GM19455 (cell line): ENCODE measurements at regions not wholly inside any gene's neighbourhood (a gene's known extent, or its start where the extent isn't known, plus 50 kb on each side); places are given as distances from the start of the nearest gene placed in this dataset.
"Not testable (repeated sequence)": the region's sequence is repeated elsewhere in the genome, so short reads cannot be mapped to it uniquely, and the experiment has no call there.

ENCODE experiments used
- ATAC-seq: cut with Tn5 transposase; IDR thresholded peaks from one replicate; pipeline ENCODE4 v1.9.1; 2021; ENCODE audit not compliant: unreplicated experiment

DNA sequence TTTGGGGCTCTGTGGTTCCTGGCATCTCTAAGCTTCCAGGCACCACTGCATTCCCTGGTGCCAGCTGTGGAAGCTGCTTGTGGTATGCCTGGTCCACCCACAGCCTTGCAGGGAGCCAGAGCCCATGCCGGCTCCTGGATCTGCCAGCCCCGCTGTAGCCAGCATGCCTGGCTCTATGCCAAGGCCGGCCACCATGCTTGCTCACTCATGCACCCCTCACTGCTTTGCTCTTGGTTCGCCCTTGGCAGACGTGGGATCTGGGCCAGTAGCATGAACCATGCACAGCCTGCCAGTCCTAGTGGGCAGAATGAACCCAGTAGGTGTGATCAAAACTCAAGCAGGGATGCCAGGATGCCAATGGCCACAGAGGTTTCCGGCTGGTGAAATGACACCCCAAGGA lies 634.2 kb upstream of the TMEFF2 start:
- ATAC-seq, result no peak

- no peak for ATAC-seq
These were observed 633.4 kb upstream of the TMEFF2 start for GRCh38 chr2:192828175-192828574.

DNA sequence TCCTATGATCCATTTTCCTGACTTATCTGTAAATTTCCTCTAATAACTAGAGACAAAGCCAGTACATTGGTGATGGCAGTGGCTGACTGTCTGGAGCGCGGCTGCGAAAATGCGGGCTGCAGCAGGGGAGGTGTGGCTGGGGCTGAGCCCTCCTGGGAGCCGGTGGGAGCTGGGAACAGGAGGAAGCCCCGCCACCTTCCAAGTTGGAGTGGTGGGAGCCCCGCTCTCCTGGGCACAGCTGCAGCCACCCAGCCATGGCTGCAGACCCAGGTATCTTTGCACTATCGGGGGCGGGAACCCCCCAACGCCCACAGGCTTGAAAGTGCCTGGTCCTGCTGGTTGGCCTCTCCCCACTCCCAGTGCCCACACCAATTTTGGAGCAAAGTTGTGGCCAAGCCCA lies 633.0 kb upstream of the TMEFF2 start:
- no peak for ATAC-seq

GRCh38 chr2:192814376-192814775 lies 619.6 kb upstream of the TMEFF2 start:
- ATAC-seq, result no peak

- ATAC-seq, result no peak
These were observed 618.6 kb upstream of the TMEFF2 start for GRCh38 chr2:192813341-192813740.

- ATAC-seq, result no peak
These were observed 614.4 kb upstream of the TMEFF2 start for GRCh38 chr2:192809173-192809572.

GRCh38 chr2:192783643-192784042 lies 588.9 kb upstream of the TMEFF2 start:
- ATAC-seq, result no peak

DNA sequence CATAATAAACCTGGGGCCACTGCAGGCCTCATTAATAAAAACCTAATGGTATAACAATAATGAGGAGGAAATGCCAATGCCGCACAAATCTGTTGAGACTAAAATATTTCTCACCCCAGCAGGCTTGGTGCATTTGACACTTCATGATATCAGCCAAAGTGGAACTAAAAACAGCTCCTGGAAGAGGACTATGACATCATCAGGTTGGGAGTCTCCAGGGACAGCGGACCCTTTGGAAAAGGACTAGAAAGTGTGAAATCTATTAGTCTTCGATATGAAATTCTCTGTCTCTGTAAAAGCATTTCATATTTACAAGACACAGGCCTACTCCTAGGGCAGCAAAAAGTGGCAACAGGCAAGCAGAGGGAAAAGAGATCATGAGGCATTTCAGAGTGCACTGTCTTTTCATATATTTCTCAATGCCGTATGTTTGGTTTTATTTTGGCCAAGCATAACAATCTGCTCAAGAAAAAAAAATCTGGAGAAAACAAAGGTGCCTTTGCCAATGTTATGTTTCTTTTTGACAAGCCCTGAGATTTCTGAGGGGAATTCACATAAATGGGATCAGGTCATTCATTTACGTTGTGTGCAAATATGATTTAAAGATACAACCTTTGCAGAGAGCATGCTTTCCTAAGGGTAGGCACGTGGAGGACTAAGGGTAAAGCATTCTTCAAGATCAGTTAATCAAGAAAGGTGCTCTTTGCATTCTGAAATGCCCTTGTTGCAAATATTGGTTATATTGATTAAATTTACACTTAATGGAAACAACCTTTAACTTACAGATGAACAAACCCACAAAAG lies 580.9 kb upstream of the TMEFF2 start:
- no peak for ATAC-seq

GRCh38 chr2:192775011-192775410 lies 580.3 kb upstream of the TMEFF2 start:
- no peak for ATAC-seq

- no peak for ATAC-seq
These were observed 578.3 kb upstream of the TMEFF2 start for GRCh38 chr2:192773044-192773443.

GRCh38 chr2:192749611-192750200 lies 555.0 kb upstream of the TMEFF2 start:
- no peak for ATAC-seq

DNA sequence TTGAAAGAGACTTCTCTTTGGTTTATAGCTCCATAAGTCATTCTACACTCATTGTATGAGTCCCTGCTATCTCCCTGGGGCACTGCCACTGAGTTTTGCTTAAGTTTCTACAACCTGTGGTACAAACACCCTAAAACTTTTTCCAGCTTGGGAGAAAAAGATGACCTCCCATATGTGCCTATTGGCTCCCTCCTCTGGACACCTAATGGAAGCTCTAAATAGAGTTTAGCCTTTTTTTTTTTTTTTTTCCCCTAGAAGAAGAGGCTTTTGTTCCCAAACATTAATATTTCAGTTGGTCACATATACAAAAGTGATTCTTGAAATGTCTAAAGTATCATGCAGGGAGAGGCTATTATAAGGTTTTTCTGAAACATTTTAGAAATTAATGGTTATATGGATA lies 547.2 kb upstream of the TMEFF2 start:
- no peak for ATAC-seq

DNA sequence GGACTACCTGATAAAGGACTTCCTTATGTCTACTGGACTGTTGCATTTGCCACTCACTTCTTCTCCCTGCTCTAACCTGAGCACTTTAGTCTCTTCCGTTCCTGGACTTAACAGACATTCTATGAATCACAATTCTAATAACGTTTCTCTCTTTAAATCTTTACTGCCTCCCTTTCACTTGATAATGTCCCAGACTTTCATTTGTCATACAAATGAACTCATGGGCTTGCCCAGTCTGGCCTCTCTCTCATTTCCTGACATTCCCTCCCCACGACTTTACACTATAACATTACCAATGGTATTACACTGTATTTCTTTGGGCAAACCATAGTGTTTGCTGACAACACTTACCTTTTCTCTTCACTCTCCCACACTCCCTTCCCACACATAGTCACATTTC lies 540.7 kb upstream of the TMEFF2 start:
- no peak for ATAC-seq

GRCh38 chr2:192729369-192729768 lies 534.6 kb upstream of the TMEFF2 start:
- no peak for ATAC-seq

DNA sequence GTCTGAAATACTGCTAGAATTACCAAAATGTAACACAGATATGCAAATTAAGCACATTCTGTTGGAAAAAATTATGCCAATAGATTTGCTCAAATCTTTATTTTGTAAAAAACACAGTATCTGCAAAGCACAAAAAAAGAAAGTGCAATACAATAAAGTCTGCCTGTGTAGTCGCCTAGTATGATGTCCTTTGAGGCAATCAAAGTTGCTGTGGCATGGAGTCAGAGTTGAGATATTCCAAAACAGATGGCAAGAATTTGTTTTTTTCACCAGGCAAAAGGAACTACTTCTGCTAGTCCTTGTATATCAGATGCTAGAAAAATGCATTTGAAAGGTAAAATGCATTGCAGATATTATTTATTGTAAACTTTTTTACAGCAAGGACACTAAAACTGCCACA lies 531.3 kb upstream of the TMEFF2 start:
- no peak for ATAC-seq

- ATAC-seq, result no peak
These were observed 524.9 kb upstream of the TMEFF2 start for GRCh38 chr2:192719629-192720028.

GRCh38 chr2:192718340-192718739 lies 523.6 kb upstream of the TMEFF2 start:
- ATAC-seq, result no peak

GRCh38 chr2:192700934-192701333 lies 506.2 kb upstream of the TMEFF2 start:
- no peak for ATAC-seq

DNA sequence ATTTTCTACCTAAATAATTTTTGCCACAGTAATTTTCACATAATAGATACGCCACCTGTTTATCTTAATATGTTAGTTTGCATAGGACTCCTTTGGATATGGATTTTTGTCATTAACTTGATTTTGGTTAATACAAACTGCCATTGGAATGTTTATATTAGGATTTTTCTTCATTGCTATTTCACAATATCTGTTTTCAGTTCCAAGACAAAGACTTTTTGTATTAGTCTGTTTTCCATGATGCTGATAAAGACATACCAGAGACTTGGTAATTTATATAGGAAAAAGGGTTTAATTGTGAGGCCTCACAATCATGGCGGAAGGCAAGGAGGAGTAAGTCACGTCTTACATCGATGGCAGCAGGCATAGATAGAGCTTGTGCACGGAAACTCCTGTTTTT lies 503.1 kb upstream of the TMEFF2 start:
- ATAC-seq, result no peak

DNA sequence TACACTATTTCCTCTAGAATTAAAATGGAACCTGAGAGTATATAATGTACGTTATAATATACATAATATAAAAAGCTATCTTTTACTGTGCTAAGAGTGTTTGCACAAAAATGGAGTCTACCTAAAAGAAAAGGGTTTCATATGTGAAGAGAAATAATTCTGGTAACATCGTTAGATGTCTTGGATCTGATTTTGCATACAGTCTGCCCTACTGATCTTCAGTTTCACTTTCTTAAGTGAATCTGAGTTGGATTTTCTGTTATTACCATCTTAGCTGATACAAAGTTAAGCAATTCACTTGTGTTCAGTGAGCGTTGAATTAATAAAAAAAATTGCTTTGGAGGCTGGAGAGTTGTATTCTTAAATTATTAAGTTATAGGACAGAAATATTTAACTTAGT lies 502.1 kb upstream of the TMEFF2 start:
- no peak for ATAC-seq

GRCh38 chr2:192687015-192687414 lies 492.3 kb upstream of the TMEFF2 start:
- ATAC-seq, result no peak

DNA sequence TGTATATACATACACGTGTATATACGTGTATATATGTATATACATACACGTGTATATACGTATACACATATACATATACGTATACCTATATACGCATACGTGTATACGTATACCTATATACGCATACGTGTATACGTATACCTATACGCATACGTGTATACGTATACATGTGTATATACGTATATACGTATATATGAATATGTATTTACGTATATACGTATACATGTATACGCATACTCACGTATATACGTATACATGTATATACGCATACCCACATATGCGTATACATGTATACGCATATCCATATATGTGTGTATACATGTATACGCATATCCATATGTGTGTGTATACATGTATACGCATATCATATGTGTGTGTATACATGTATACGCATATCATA lies 487.8 kb upstream of the TMEFF2 start:
- ATAC-seq, result not testable (repeated sequence)

GRCh38 chr2:192675681-192676080 lies 480.9 kb upstream of the TMEFF2 start:
- no peak for ATAC-seq
